ENCODE measurements at regions not wholly inside any gene's neighbourhood (a gene's known extent, or its start where the extent isn't known, plus 50 kb on each side); places are given as distances from the start of the nearest gene placed in this dataset.

DNA sequence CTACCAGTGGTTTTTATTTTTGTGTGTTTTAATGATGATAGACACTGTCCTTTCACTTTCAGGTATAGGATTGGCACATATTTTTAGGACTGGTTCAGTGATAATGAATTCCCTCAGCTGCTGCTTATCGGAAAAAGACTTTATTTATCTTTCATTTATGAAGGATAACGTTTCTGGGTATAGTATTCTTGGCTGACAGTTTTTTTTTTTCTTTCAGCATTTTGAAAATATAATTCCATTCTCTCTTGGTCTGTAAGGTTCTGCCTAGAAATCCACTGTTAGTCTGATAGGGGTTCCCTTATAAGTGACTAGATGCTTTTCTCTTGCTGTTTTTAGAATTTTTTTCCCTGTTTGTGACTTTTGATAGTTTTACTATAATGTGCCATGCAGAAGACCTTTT lies 313.1 kb downstream of the TENT5A start:
- H3K9me3 ChIP-seq (ENCODE audit: control insufficient read depth in 4 of 4, low read length in 3 of 4) = peaks cover 0 to 7% (median under 1%) of the 10 kb centered on the region in 4 donors
- no peak overlapping the region for H3K9ac ChIP-seq (ENCODE audit: low read depth in 1 of 2, low read length in 2 of 2)
- no peaks in the 10 kb centered on the region for H3K27me3 ChIP-seq (ENCODE audit: control insufficient read depth in 4 of 4, insufficient read depth in 4 of 4, low read length in 3 of 4)
- H3K36me3 ChIP-seq (ENCODE audit: control insufficient read depth in 4 of 4, insufficient read depth in 3 of 4, low read depth in 1 of 4, low read length in 3 of 4) = no peaks in the 10 kb centered on the region
- H3K4me3 ChIP-seq (ENCODE audit: low read depth in 1 of 3, low read length in 3 of 3) = no peak overlapping the region
- 82% methylated on average over 2 of the region's 2 CpGs for WGBS
- no peak overlapping the region for H3K27ac ChIP-seq (ENCODE audit: low read depth in 1 of 2, low read length in 2 of 2)
- TF ChIP-seq SP1 (IDR thresholded peaks at IDR 0.05) (no peak), NR2F2 (IDR thresholded peaks at IDR 0.05) (no peak)
- TF ChIP-seq, protein P1, sequence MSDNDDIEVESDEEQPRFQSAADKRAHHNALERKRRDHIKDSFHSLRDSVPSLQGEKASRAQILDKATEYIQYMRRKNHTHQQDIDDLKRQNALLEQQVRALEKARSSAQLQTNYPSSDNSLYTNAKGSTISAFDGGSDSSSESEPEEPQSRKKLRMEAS (IDR thresholded peaks at IDR 0.05) = no peak
- no peak for DNase-seq (ENCODE audit: low spot score)
- no peaks in the 10 kb centered on the region for H3K4me1 ChIP-seq (ENCODE audit: control insufficient read depth in 4 of 4, insufficient read depth in 4 of 4, low read length in 3 of 4)

DNA sequence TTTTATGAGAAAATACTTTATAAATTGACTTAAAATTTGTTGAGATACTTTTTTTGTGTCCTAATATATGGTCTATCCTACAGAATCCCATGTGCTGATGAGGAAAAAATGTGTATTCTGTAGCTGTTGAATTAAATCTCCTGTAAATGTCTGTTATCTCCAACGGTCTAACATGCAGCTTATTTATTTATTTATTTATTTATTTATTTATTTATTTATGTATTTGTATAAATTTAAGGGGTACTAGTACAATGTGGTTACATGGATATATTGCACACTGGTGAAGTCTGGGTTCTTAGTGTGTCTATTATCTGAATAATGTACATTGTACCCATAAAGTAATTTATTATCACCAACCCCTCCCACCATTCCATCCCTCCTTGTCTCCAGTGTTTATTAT lies 315.5 kb downstream of the TENT5A start:
- H3K9me3 ChIP-seq (ENCODE audit: control insufficient read depth in 4 of 4, low read length in 3 of 4) = peaks cover 0 to 7% (median under 1%) of the 10 kb centered on the region in 4 donors
- no peak overlapping the region for H3K4me3 ChIP-seq (ENCODE audit: low read depth in 1 of 3, low read length in 3 of 3)
- H3K27me3 ChIP-seq (ENCODE audit: control insufficient read depth in 4 of 4, insufficient read depth in 4 of 4, low read length in 3 of 4) = no peaks in the 10 kb centered on the region
- H3K27ac ChIP-seq (ENCODE audit: low read depth in 1 of 2, low read length in 2 of 2) = no peak overlapping the region
- WGBS = 57% methylated on average over 1 of the region's 1 CpG
- DNase-seq (ENCODE audit: low spot score) = no peak
- H3K4me1 ChIP-seq (ENCODE audit: control insufficient read depth in 4 of 4, insufficient read depth in 4 of 4, low read length in 3 of 4) = no peaks in the 10 kb centered on the region
- no peak overlapping the region for H3K9ac ChIP-seq (ENCODE audit: low read depth in 1 of 2, low read length in 2 of 2)
- TF ChIP-seq YY1 (IDR thresholded peaks at IDR 0.05) = no peak
- H3K36me3 ChIP-seq (ENCODE audit: control insufficient read depth in 4 of 4, insufficient read depth in 3 of 4, low read depth in 1 of 4, low read length in 3 of 4) = no peaks in the 10 kb centered on the region

DNA sequence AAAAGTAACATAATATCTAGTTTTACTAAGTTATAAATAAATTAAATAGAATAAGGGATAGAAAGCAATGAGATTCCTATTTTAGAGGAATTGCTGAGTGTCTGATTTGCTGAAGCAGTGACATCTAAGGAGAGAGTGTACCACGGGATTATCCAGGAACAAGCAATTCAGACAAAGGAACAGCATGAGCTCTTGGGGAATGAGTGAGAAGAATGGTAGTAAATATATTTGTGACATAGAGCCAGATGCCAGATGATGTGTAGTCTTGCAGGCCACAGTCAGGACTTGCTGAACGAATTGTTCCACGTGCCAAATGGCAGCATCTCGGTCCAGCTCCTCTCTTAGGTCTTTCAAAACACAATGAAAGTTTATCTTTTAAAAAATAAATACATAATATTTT lies 339.2 kb downstream of the TENT5A start:
- Histone ChIP-seq H3K27ac (ENCODE audit: low read depth in 1 of 2, low read length in 2 of 2) (no peak overlapping the region), H3K9ac (ENCODE audit: low read depth in 1 of 2, low read length in 2 of 2) (no peak overlapping the region), H3K9me3 (ENCODE audit: control insufficient read depth in 4 of 4, low read length in 3 of 4) (no peaks in the 10 kb centered on the region), H3K4me1 (ENCODE audit: control insufficient read depth in 4 of 4, insufficient read depth in 4 of 4, low read length in 3 of 4) (no peaks in the 10 kb centered on the region), H3K27me3 (ENCODE audit: control insufficient read depth in 4 of 4, insufficient read depth in 4 of 4, low read length in 3 of 4) (no peaks in the 10 kb centered on the region), H3K36me3 (ENCODE audit: control insufficient read depth in 4 of 4, insufficient read depth in 3 of 4, low read depth in 1 of 4, low read length in 3 of 4) (no peaks in the 10 kb centered on the region), H3K4me3 (ENCODE audit: low read depth in 1 of 3, low read length in 3 of 3) (no peak overlapping the region)
- WGBS = 89% methylated on average over 4 of the region's 4 CpGs
- DNase-seq (ENCODE audit: low spot score) = no peak
- TF ChIP-seq HNF4A (conservative IDR thresholded peaks at IDR 0.05) (no peak), RAD21 (IDR thresholded peaks at IDR 0.05) (no peak), FOXA1 (IDR thresholded peaks at IDR 0.05) (no peak), NR2F2 (IDR thresholded peaks at IDR 0.05) (no peak), HNF4G (IDR thresholded peaks at IDR 0.05) (no peak), JUND (IDR thresholded peaks at IDR 0.05) (no peak), SP1 (IDR thresholded peaks at IDR 0.05) (no peak)

DNA sequence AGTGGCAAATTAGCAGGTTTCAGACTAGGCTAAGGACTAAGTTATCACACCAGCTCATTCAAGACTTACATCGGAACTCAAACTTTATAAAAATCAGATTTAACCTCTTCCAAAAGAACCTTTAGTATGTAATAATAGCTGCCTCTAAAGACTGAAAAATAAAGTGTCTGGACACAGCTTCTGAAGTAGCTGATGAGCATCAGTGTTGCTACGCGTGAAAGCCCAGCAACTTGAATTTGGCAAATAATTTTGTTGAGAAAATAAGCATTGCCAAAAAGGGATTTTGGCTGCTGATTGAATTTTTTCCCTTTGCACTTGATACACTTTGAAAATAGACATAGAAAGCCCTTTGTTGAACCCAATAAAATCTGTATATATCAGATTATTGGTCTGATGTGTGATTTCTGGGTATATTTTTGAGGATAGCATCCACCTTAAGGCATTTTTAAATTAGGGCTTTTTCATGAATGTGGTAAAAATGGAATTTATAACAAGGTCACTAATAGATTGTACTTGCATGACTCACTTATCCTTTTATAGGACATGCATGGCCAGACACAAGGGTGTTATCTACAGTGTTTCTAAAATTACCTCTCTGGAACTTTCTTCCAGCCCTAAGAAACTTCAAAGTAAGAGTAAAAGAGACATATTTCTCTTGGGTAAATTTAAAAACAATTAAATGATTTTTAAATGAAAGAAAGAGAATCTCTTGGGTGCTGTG lies 350.4 kb downstream of the TENT5A start:
- 89% methylated on average over 3 of the region's 3 CpGs for WGBS
- H3K4me1 ChIP-seq (ENCODE audit: control insufficient read depth in 4 of 4, insufficient read depth in 4 of 4, low read length in 3 of 4) = no peaks in the 10 kb centered on the region
- no peaks in the 10 kb centered on the region for H3K27me3 ChIP-seq (ENCODE audit: control insufficient read depth in 4 of 4, insufficient read depth in 4 of 4, low read length in 3 of 4)
- no peak overlapping the region for H3K27ac ChIP-seq (ENCODE audit: low read depth in 1 of 2, low read length in 2 of 2)
- no peaks in the 10 kb centered on the region for H3K36me3 ChIP-seq (ENCODE audit: control insufficient read depth in 4 of 4, insufficient read depth in 3 of 4, low read depth in 1 of 4, low read length in 3 of 4)
- no peak for DNase-seq (ENCODE audit: low spot score)
- no peak overlapping the region for H3K9ac ChIP-seq (ENCODE audit: low read depth in 1 of 2, low read length in 2 of 2)
- no peaks in the 10 kb centered on the region for H3K9me3 ChIP-seq (ENCODE audit: control insufficient read depth in 4 of 4, low read length in 3 of 4)
- no peak for TF ChIP-seq SP1 (IDR thresholded peaks at IDR 0.05)
- TF ChIP-seq, protein P2, sequence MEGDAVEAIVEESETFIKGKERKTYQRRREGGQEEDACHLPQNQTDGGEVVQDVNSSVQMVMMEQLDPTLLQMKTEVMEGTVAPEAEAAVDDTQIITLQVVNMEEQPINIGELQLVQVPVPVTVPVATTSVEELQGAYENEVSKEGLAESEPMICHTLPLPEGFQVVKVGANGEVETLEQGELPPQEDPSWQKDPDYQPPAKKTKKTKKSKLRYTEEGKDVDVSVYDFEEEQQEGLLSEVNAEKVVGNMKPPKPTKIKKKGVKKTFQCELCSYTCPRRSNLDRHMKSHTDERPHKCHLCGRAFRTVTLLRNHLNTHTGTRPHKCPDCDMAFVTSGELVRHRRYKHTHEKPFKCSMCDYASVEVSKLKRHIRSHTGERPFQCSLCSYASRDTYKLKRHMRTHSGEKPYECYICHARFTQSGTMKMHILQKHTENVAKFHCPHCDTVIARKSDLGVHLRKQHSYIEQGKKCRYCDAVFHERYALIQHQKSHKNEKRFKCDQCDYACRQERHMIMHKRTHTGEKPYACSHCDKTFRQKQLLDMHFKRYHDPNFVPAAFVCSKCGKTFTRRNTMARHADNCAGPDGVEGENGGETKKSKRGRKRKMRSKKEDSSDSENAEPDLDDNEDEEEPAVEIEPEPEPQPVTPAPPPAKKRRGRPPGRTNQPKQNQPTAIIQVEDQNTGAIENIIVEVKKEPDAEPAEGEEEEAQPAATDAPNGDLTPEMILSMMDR (IDR thresholded peaks at IDR 0.05; ENCODE audit: low read depth, low read length, missing input control) = no peak
- peak in 1 of 2 donors; percentile 28 for TF ChIP-seq JUND (IDR thresholded peaks at IDR 0.05)
- H3K4me3 ChIP-seq (ENCODE audit: low read depth in 1 of 3, low read length in 3 of 3) = no peak overlapping the region
